ENCODE measurements at regions not wholly inside any gene's neighbourhood (a gene's known extent, or its start where the extent isn't known, plus 50 kb on each side); places are given as distances from the start of the nearest gene placed in this dataset.

DNA sequence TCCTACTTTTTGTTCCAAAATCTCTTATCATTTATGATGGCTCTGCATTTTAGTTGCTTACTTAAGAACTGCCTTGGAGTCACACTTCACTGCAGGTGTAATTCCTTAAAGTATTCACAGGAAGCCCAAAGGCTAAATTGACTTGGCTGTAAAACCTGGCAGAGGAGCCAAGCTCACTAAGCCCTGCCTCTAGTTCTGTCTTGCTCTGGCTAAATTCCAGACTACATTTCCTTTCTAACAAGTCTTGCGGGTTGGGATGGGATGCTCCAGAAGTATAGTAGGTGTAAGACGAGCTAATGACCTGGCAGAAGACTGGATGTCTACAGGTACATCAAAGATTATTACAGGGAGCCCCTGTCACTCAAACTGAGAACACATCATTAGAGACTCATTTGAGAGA, 924.0 kb upstream of the INTU start:
- H3K27ac ChIP-seq: no peak overlapping the region
- TF ChIP-seq ZFX (IDR thresholded peaks at IDR 0.05; ENCODE audit: borderline replicate concordance): no peak
- TF ChIP-seq, protein P1, sequence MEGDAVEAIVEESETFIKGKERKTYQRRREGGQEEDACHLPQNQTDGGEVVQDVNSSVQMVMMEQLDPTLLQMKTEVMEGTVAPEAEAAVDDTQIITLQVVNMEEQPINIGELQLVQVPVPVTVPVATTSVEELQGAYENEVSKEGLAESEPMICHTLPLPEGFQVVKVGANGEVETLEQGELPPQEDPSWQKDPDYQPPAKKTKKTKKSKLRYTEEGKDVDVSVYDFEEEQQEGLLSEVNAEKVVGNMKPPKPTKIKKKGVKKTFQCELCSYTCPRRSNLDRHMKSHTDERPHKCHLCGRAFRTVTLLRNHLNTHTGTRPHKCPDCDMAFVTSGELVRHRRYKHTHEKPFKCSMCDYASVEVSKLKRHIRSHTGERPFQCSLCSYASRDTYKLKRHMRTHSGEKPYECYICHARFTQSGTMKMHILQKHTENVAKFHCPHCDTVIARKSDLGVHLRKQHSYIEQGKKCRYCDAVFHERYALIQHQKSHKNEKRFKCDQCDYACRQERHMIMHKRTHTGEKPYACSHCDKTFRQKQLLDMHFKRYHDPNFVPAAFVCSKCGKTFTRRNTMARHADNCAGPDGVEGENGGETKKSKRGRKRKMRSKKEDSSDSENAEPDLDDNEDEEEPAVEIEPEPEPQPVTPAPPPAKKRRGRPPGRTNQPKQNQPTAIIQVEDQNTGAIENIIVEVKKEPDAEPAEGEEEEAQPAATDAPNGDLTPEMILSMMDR (IDR thresholded peaks at IDR 0.05): no peak

DNA sequence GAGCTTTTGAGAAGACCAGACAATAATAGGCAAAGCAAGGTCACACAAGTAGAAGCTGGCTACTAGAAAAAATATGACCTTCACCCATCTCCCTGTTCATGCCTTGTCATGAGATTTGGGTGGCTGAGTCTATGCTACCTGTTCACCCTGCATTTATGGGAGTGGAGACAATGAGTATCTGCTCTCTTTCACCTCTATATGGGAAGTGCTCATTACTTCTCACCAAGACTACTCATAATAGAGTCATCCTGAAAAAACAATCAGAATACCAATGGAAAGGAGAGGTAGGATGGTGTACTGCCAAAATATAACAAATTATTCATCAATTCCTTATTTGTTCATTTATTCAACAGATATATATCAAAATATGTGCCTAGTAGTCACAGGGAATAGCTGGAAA, 921.8 kb upstream of the INTU start:
- H3K27ac ChIP-seq: no peak overlapping the region
- TF ChIP-seq, protein P1 (IDR thresholded peaks at IDR 0.05): no peak
- no peak for TF ChIP-seq ZFX (IDR thresholded peaks at IDR 0.05; ENCODE audit: borderline replicate concordance)

DNA sequence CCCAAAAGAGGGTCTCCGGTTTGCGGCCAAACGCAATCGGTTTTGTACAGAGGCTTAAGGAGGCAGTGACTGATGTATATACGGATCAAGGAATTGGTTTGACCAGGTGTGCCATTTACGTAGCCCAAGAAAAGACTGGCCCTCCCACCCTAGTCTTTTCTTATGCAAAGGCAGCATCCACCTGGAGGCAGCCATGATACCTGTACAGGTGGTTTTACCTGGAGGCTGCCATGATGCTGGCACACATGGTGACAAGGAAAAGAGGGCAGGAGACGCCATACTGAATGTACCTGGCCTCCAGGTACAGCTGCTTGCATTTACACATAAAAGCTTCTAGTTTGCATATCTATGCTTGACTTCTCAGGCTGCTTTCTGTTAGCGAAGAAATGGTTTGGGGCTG, 917.7 kb upstream of the INTU start:
- H3K27ac ChIP-seq: no peak overlapping the region
- TF ChIP-seq ZFX (IDR thresholded peaks at IDR 0.05; ENCODE audit: borderline replicate concordance): no peak
- TF ChIP-seq, protein P1 (IDR thresholded peaks at IDR 0.05): no peak

DNA sequence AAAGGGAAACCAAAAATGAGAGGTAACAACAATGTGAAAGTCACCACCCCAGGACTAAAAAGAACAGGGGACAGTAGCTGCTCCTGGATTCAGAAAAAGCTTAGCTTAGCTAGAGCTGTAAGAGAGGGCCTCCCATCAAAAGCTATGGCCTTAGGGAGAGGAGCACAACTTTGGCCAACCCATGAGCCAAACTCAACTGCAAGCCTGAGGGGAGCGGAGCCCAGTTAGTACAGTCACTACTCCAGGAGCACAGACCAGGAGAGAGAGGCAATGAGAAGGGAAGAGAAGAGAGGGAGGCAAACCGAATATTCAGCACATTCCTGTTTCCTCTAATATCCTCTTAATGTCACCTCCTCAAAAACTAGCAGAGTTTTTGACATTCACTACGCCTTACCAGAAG, 917.1 kb upstream of the INTU start:
- no peak overlapping the region for H3K27ac ChIP-seq
- TF ChIP-seq ZFX (IDR thresholded peaks at IDR 0.05; ENCODE audit: borderline replicate concordance): no peak
- TF ChIP-seq, protein P1 (IDR thresholded peaks at IDR 0.05): no peak

DNA sequence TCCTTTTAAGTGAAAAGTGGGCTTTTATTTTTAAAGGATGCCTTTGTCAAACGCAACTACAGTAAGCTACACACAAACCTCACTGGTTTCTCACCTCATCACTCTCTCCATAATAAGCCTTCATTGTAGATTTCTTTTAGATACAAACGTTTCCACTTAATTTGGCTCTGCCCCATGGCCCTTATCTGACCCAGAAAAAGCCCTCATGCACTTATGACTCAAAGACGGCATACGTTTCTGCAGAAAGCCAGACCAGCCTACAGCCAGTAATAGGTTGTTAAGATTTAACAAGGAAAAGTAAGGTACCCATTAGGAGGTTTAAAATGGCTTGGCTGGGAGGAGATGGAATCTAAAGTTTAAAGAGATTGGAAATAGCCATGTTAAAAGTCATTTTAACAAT, 914.6 kb upstream of the INTU start:
- H3K27ac ChIP-seq: no peak overlapping the region
- TF ChIP-seq ZFX (IDR thresholded peaks at IDR 0.05; ENCODE audit: borderline replicate concordance): no peak
- TF ChIP-seq, protein P1 (IDR thresholded peaks at IDR 0.05): no peak

DNA sequence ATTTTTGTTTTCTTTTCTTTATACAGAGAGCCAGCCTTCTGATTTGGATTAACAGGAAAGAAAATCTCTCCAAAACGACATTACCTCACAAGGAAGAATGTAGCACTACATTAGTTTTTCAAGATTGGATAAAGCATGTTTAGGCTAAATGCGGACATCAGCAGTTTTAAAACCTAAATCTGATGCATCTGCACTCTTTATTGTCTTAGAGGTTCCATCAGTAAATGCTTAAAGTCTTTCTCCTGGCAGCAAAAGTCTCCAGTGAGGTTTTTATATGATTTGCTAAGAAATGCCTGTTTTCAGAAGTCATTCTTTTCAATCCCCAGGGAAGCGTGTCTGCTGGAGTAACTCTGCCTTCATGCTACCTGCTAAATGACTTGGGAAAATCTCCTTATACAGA, 912.9 kb upstream of the INTU start:
- TF ChIP-seq, protein P1 (IDR thresholded peaks at IDR 0.05): no peak
- TF ChIP-seq ZFX (IDR thresholded peaks at IDR 0.05; ENCODE audit: borderline replicate concordance): no peak
- H3K27ac ChIP-seq: no peak overlapping the region

DNA sequence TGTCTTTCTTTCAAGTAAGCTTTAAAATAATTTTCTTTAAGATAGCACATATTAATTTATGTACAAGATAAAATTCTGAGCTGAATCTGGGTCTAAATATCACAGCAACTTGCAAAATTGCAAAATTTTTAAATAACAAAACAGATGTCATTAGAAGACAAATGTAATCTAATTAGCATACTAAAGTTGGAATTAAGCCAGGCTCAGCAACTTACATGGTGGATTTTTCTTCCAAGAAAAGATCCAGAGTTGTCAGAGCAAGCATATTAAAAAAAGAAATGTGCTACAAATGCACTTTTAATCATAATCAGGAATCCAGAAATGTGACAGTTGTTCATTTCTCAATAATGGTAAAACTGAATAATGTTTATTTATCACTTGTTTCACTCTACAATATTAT, 906.9 kb upstream of the INTU start:
- TF ChIP-seq ZFX (IDR thresholded peaks at IDR 0.05; ENCODE audit: borderline replicate concordance): no peak
- TF ChIP-seq, protein P1 (IDR thresholded peaks at IDR 0.05): no peak

More for the DNA sequence above, 906.9 kb upstream of the INTU start:
- H3K27ac ChIP-seq: no peak overlapping the region

All from 22Rv1 (cell line).